ENCODE measurements at regions not wholly inside any gene's neighbourhood (a gene's known extent, or its start where the extent isn't known, plus 50 kb on each side); places are given as distances from the start of the nearest gene placed in this dataset.
"Not testable (repeated sequence)": the region's sequence is repeated elsewhere in the genome, so short reads cannot be mapped to it uniquely, and the experiment has no call there.

GRCh38 chr1:165147799-165148198, 208.7 kb downstream of the LMX1A start:
- DNase-seq (ENCODE audit: low read depth, low spot score): no peak

GRCh38 chr1:165144757-165145397, 211.6 kb downstream of the LMX1A start:
- no peak for DNase-seq (ENCODE audit: low read depth, low spot score)

GRCh38 chr1:165143437-165144065, 213.0 kb downstream of the LMX1A start:
- no peak for DNase-seq (ENCODE audit: low read depth, low spot score)

- DNase-seq (ENCODE audit: low read depth, low spot score): no peak
Observed at GRCh38 chr1:165138960-165139359, 217.6 kb downstream of the LMX1A start.

GRCh38 chr1:165137551-165138316, 218.8 kb downstream of the LMX1A start:
- no peak for DNase-seq (ENCODE audit: low read depth, low spot score)

GRCh38 chr1:165134431-165134830, 222.1 kb downstream of the LMX1A start:
- no peak for DNase-seq (ENCODE audit: low read depth, low spot score)

- DNase-seq (ENCODE audit: low read depth, low spot score): peak; percentile 72
Observed at GRCh38 chr1:165129568-165130164, 226.8 kb downstream of the LMX1A start.

- no peak for DNase-seq (ENCODE audit: low read depth, low spot score)
Observed at GRCh38 chr1:165124772-165125171, 231.7 kb downstream of the LMX1A start.

GRCh38 chr1:165119086-165119485, 237.4 kb downstream of the LMX1A start:
- DNase-seq (ENCODE audit: low read depth, low spot score): no peak

GRCh38 chr1:165117482-165117881, 239.0 kb downstream of the LMX1A start:
- DNase-seq (ENCODE audit: low read depth, low spot score): no peak

GRCh38 chr1:165116732-165117131, 239.8 kb downstream of the LMX1A start:
- DNase-seq (ENCODE audit: low read depth, low spot score): no peak

GRCh38 chr1:165116171-165116570, 240.3 kb downstream of the LMX1A start:
- DNase-seq (ENCODE audit: low read depth, low spot score): no peak

- no peak for DNase-seq (ENCODE audit: low read depth, low spot score)
Observed at GRCh38 chr1:165114889-165115285, 241.6 kb downstream of the LMX1A start.

- no peak for DNase-seq (ENCODE audit: low read depth, low spot score)
Observed at GRCh38 chr1:165114022-165114888, 242.3 kb downstream of the LMX1A start.

GRCh38 chr1:165112260-165112659, 244.3 kb downstream of the LMX1A start:
- DNase-seq (ENCODE audit: low read depth, low spot score): no peak

GRCh38 chr1:165109013-165109412, 247.5 kb downstream of the LMX1A start:
- DNase-seq (ENCODE audit: low read depth, low spot score): no peak

- DNase-seq (ENCODE audit: low read depth, low spot score): not testable (repeated sequence)
Observed at GRCh38 chr1:165092542-165093162, 263.9 kb downstream of the LMX1A start.

GRCh38 chr1:165080253-165080896, 276.1 kb downstream of the LMX1A start:
- DNase-seq (ENCODE audit: low read depth, low spot score): no peak

- no peak for DNase-seq (ENCODE audit: low read depth, low spot score)
Observed at GRCh38 chr1:165078391-165078790, 278.1 kb downstream of the LMX1A start.

- no peak for DNase-seq (ENCODE audit: low read depth, low spot score)
Observed at GRCh38 chr1:165075725-165076370, 280.7 kb downstream of the LMX1A start.

Data from iPS DF 19.7 (cell line).